ENCODE measurements at regions not wholly inside any gene's neighbourhood (a gene's known extent, or its start where the extent isn't known, plus 50 kb on each side); places are given as distances from the start of the nearest gene placed in this dataset.

GRCh38 chr14:45621731-45622130 is 368.7 kb upstream of the MIS18BP1 start:
- TF ChIP-seq CTCF (IDR thresholded peaks at IDR 0.05): no peak
- no peaks in the 10 kb centered on the region for H3K27me3 ChIP-seq (ENCODE audit: control insufficient read depth, insufficient read depth, low read length)
- no peak overlapping the region for H2AFZ ChIP-seq

GRCh38 chr14:45619831-45620230 is 366.8 kb upstream of the MIS18BP1 start:
- Histone ChIP-seq H3K27ac (no peak overlapping the region), H3K9ac (no peak overlapping the region), H3K9me3 (ENCODE audit: control insufficient read depth, low read length) (no peaks in the 10 kb centered on the region), H3K36me3 (ENCODE audit: control insufficient read depth, insufficient read depth, low read length) (no peaks in the 10 kb centered on the region), H3K27me3 (ENCODE audit: control insufficient read depth, insufficient read depth, low read length) (no peaks in the 10 kb centered on the region), H2AFZ (no peak overlapping the region), H3K4me1 (no peaks in the 10 kb centered on the region), H3K4me3 (ENCODE audit: low read depth, low read length) (no peak overlapping the region), H3K79me2 (no peaks in the 10 kb centered on the region), H3K4me2 (ENCODE audit: low read length) (no peak overlapping the region)
- TF ChIP-seq CTCF (IDR thresholded peaks at IDR 0.05): no peak

More at GRCh38 chr14:45621731-45622130, 368.7 kb upstream of the MIS18BP1 start:
- Histone ChIP-seq H3K4me3 (ENCODE audit: low read depth, low read length) (no peak overlapping the region), H3K36me3 (ENCODE audit: control insufficient read depth, insufficient read depth, low read length) (no peaks in the 10 kb centered on the region), H3K79me2 (no peaks in the 10 kb centered on the region), H3K9ac (no peak overlapping the region), H3K4me1 (no peaks in the 10 kb centered on the region), H3K4me2 (ENCODE audit: low read length) (no peak overlapping the region), H3K27ac (no peak overlapping the region), H3K9me3 (ENCODE audit: control insufficient read depth, low read length) (no peaks in the 10 kb centered on the region)

DNA sequence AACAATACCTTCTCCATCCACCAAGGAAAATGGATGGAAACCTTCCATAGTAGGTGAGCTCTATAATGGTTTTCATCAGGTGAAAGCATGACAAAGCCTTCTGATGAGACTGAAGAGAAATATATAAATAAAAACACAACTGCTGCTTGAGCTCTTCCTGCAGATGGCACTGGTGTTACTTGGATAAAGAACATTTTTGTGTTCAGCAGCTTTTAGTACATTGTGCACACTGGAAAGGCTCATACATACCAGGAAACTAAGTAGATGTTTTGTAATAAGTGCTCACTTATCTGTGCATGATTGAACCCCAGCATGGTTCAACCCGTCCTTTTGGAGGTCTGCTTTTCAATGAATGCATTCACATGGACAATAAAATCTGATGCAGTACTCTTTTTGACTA is 357.3 kb upstream of the MIS18BP1 start:
- H2AFZ ChIP-seq: no peak overlapping the region
- no peak for TF ChIP-seq CTCF (IDR thresholded peaks at IDR 0.05)

DNA sequence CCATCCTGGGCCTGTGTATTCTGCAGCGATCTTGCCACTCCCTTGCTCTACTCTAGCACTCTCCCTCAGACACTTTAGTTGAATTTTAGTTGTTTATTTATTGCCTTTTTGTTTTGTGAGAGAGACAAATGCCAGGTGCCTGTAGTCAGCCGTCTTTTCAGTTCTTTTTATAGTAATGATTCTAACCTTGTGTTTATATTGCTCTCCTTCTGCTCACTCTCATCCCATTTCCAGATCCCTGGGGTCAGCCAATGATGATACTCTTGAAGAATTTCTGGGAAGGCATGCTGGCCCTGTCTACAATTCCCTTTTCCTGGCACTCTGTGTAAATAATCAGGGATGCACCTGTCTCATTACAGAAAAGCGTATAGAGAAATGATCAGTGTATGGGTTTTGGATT is 334.1 kb upstream of the MIS18BP1 start:
- no peaks in the 10 kb centered on the region for H3K9me3 ChIP-seq (ENCODE audit: control insufficient read depth, low read length)
- H3K27ac ChIP-seq: no peak overlapping the region
- H3K36me3 ChIP-seq (ENCODE audit: control insufficient read depth, insufficient read depth, low read length): no peaks in the 10 kb centered on the region
- no peaks in the 10 kb centered on the region for H3K4me1 ChIP-seq
- no peak overlapping the region for H3K4me2 ChIP-seq (ENCODE audit: low read length)
- no peaks in the 10 kb centered on the region for H3K27me3 ChIP-seq (ENCODE audit: control insufficient read depth, insufficient read depth, low read length)
- H3K9ac ChIP-seq: no peak overlapping the region
- H3K4me3 ChIP-seq (ENCODE audit: low read depth, low read length): no peak overlapping the region
- no peak overlapping the region for H2AFZ ChIP-seq
- TF ChIP-seq CTCF (IDR thresholded peaks at IDR 0.05): no peak
- no peaks in the 10 kb centered on the region for H3K79me2 ChIP-seq

More for the DNA sequence above, 357.3 kb upstream of the MIS18BP1 start:
- H3K27me3 ChIP-seq (ENCODE audit: control insufficient read depth, insufficient read depth, low read length): no peaks in the 10 kb centered on the region
- no peak overlapping the region for H3K4me3 ChIP-seq (ENCODE audit: low read depth, low read length)
- H3K4me1 ChIP-seq: no peaks in the 10 kb centered on the region
- H3K79me2 ChIP-seq: no peaks in the 10 kb centered on the region
- H3K9me3 ChIP-seq (ENCODE audit: control insufficient read depth, low read length): no peaks in the 10 kb centered on the region
- H3K9ac ChIP-seq: no peak overlapping the region
- no peak overlapping the region for H3K27ac ChIP-seq
- no peaks in the 10 kb centered on the region for H3K36me3 ChIP-seq (ENCODE audit: control insufficient read depth, insufficient read depth, low read length)
- no peak overlapping the region for H3K4me2 ChIP-seq (ENCODE audit: low read length)

GRCh38 chr14:45559626-45560025 is 306.6 kb upstream of the MIS18BP1 start:
- H3K9me3 ChIP-seq (ENCODE audit: control insufficient read depth, low read length): no peaks in the 10 kb centered on the region
- H3K27ac ChIP-seq: no peak overlapping the region
- no peaks in the 10 kb centered on the region for H3K4me1 ChIP-seq
- no peak for TF ChIP-seq CTCF (IDR thresholded peaks at IDR 0.05)
- H3K4me3 ChIP-seq (ENCODE audit: low read depth, low read length): no peak overlapping the region
- H3K36me3 ChIP-seq (ENCODE audit: control insufficient read depth, insufficient read depth, low read length): no peaks in the 10 kb centered on the region
- no peaks in the 10 kb centered on the region for H3K79me2 ChIP-seq
- no peak overlapping the region for H3K4me2 ChIP-seq (ENCODE audit: low read length)
- H2AFZ ChIP-seq: no peak overlapping the region
- H3K27me3 ChIP-seq (ENCODE audit: control insufficient read depth, insufficient read depth, low read length): no peaks in the 10 kb centered on the region
- H3K9ac ChIP-seq: no peak overlapping the region
